GM18507 (cell line): ENCODE measurements at regions not wholly inside any gene's neighbourhood (a gene's known extent, or its start where the extent isn't known, plus 50 kb on each side); places are given as distances from the start of the nearest gene placed in this dataset.
A peak's percentile ranks its signal among the peaks of the same experiment; 100 is the strongest.

ENCODE experiments used
- DNase-seq: peaks from one replicate; pipeline ENCODE4 v3.0.0; 2011; ENCODE audit warnings: low read depth; ENCODE audit not compliant: insufficient read length; ENCODE audit errors: extremely low spot score
- FAIRE-seq: peaks from 2 replicates; lab custom pipeline; 2011; peaks lifted over from hg19 to GRCh38; lab: Jason Lieb, UNC

- FAIRE-seq (no peak), DNase-seq (no peak)
Measured at GRCh38 chr13:50691176-50691680, 152.3 kb downstream of the DLEU7 start.

GRCh38 chr13:50691681-50692263 is 151.7 kb downstream of the DLEU7 start:
- DNase-seq: no peak
- FAIRE-seq: no peak

- DNase-seq (no peak), FAIRE-seq (no peak)
Measured at GRCh38 chr13:50692396-50692915, 151.0 kb downstream of the DLEU7 start.

- FAIRE-seq: no peak
- DNase-seq: no peak
Measured at GRCh38 chr13:50693727-50694126, 149.8 kb downstream of the DLEU7 start.

GRCh38 chr13:50697746-50698539 is 145.5 kb downstream of the DLEU7 start:
- FAIRE-seq (no peak), DNase-seq (no peak)

GRCh38 chr13:50699874-50700663 is 143.4 kb downstream of the DLEU7 start:
- no peak for DNase-seq
- FAIRE-seq: no peak

GRCh38 chr13:50700664-50701305 is 142.7 kb downstream of the DLEU7 start:
- FAIRE-seq (no peak), DNase-seq (no peak)

- no peak for DNase-seq
- FAIRE-seq: no peak
Measured at GRCh38 chr13:50701469-50701868, 142.0 kb downstream of the DLEU7 start.

GRCh38 chr13:50706505-50706904 is 137.0 kb downstream of the DLEU7 start:
- DNase-seq: no peak
- FAIRE-seq: no peak

GRCh38 chr13:50707628-50708027 is 135.9 kb downstream of the DLEU7 start:
- no peak for FAIRE-seq
- DNase-seq: no peak

- no peak for DNase-seq
- no peak for FAIRE-seq
Measured at GRCh38 chr13:50708461-50708860, 135.0 kb downstream of the DLEU7 start.

GRCh38 chr13:50709058-50709457 is 134.4 kb downstream of the DLEU7 start:
- no peak for FAIRE-seq
- DNase-seq: no peak

GRCh38 chr13:50711131-50711815 is 132.2 kb downstream of the DLEU7 start:
- DNase-seq: no peak
- no peak for FAIRE-seq

GRCh38 chr13:50711996-50712395 is 131.5 kb downstream of the DLEU7 start:
- DNase-seq (no peak), FAIRE-seq (no peak)

- DNase-seq (no peak), FAIRE-seq (no peak)
Measured at GRCh38 chr13:50712456-50712855, 131.0 kb downstream of the DLEU7 start.

GRCh38 chr13:50712881-50713280 is 130.6 kb downstream of the DLEU7 start:
- DNase-seq: no peak
- no peak for FAIRE-seq

GRCh38 chr13:50713523-50714248 is 129.8 kb downstream of the DLEU7 start:
- DNase-seq (peak; percentile 14), FAIRE-seq (peak; percentile 81)

GRCh38 chr13:50714891-50715290 is 128.6 kb downstream of the DLEU7 start:
- FAIRE-seq (no peak), DNase-seq (no peak)
